GM12878 (cell line): ENCODE measurements at regions not wholly inside any gene's neighbourhood (a gene's known extent, or its start where the extent isn't known, plus 50 kb on each side); places are given as distances from the start of the nearest gene placed in this dataset. TPM values are rescaled to one million over a fixed set of nuclear protein-coding genes. Genes with fewer than 3 reads are reported as not detected.

Source experiments
- ATAC-seq: fragments of 200-7000 bp; cut with Tn5 transposase; 3 replicates; pipeline ENCODE4 v1.9.1; 2020; ENCODE audit warnings: mild to moderate bottlenecking, moderate library complexity
- BruUV-seq: library from RNA; stranded (reverse); fragments of 400-500 nt; replicated peaks from 2 replicates; lab custom pipeline; 2021; lab: Mats Ljungman, UMichigan
- CTCF ChIA-PET: fragments of 300-600 bp; sonication (Branson Sonifier 250); formaldehyde crosslinking; extraction: SDS; loops from one replicate; lab custom pipeline; 2021; ENCODE audit warnings: inconsistent platforms; lab: Yijun Ruan, JAX
- POLR2A ChIA-PET: fragments of 350-600 bp; formaldehyde crosslinking; extraction: SDS; loops from one replicate; lab custom pipeline; 2021; ENCODE audit warnings: inconsistent platforms; lab: Charles Lee
- RAD21 ChIA-PET: fragments of 300-600 bp; sonication (Branson Sonifier 250); formaldehyde crosslinking; loops from one replicate; lab custom pipeline; 2023; ENCODE audit warnings: antibody characterized with exemption; ENCODE audit not compliant: unreplicated experiment; lab: Charles Lee
- SMC1A ChIA-PET: fragments of 300-600 bp; sonication (Branson Sonifier 250); formaldehyde crosslinking; loops from one replicate; lab custom pipeline; 2023; ENCODE audit not compliant: unreplicated experiment, uncharacterized antibody; lab: Charles Lee
- DNase-seq: peaks from one replicate; pipeline ENCODE4 v3.0.0-alpha.2; 2011; ENCODE audit warnings: low read depth, low spot score
- FAIRE-seq: peaks from 3 replicates; lab custom pipeline; 2011; peaks lifted over from hg19 to GRCh38; lab: Jason Lieb, UNC
- H2AFZ ChIP-seq: 2 replicates; pipeline ENCODE4 v1.6.0; 2011; ENCODE audit warnings: low read depth, low read length, control low read depth; ENCODE audit not compliant: control insufficient read depth
- H3K27ac ChIP-seq: 2 replicates; pipeline ENCODE4 v1.5.1; 2011; ENCODE audit warnings: control low read depth; ENCODE audit not compliant: control insufficient read depth, insufficient read depth
- H3K27me3 ChIP-seq, 2 experiments: replicated peaks in 1 of 2; 2 replicates each; pipeline versions ENCODE4 v1.6.0 to v1.6.1; 2011; ENCODE audit warnings: low read length in 1 of 2; ENCODE audit not compliant: control insufficient read depth in 2 of 2, insufficient read depth in 2 of 2
- H3K36me3 ChIP-seq, 2 experiments: 2 replicates each; pipeline ENCODE4 v1.5.1; 2011; ENCODE audit warnings: low read length in 1 of 2; ENCODE audit not compliant: control insufficient read depth in 2 of 2, insufficient read depth in 2 of 2
- H3K4me1 ChIP-seq: 2 replicates; pipeline ENCODE4 v1.6.1; 2011; ENCODE audit warnings: mild to moderate bottlenecking, low read length, moderate library complexity, mixed read lengths; ENCODE audit not compliant: control insufficient read depth, insufficient read depth
- H3K4me2 ChIP-seq: 2 replicates; pipeline ENCODE4 v1.6.0; 2011; ENCODE audit warnings: control low read depth; ENCODE audit not compliant: control insufficient read depth, insufficient read depth
- H3K4me3 ChIP-seq: fragments of 200-600 bp; sonication (generic); 2 replicates; pipeline ENCODE4 v1.5.1; 2016
- H3K79me2 ChIP-seq: 2 replicates; pipeline ENCODE4 v1.6.0; 2011; ENCODE audit warnings: low read length; ENCODE audit not compliant: control insufficient read depth, insufficient read depth
- H3K9ac ChIP-seq: 2 replicates; pipeline ENCODE4 v1.8.0; 2011; ENCODE audit warnings: low read length, control low read depth, mixed read lengths; ENCODE audit not compliant: control insufficient read depth, insufficient read depth
- H3K9me3 ChIP-seq: replicated peaks from 3 replicates; pipeline ENCODE4 v1.5.1; 2011; ENCODE audit warnings: mild to moderate bottlenecking, low read length; ENCODE audit not compliant: control insufficient read depth, insufficient read depth
- H4K20me1 ChIP-seq: 2 replicates; pipeline ENCODE4 v1.6.0; 2011; ENCODE audit not compliant: control insufficient read depth, insufficient read depth
- FOXK2 ChIP-seq: fragments of 450-650 bp; IDR thresholded peaks from 2 replicates; pipeline ENCODE4 v1.6.1; 2017; ENCODE audit warnings: mild to moderate bottlenecking, moderate library complexity
- MEF2B ChIP-seq: fragments of 450-650 bp; IDR thresholded peaks from 2 replicates; pipeline ENCODE4 v1.6.1; 2018; ENCODE audit warnings: mild to moderate bottlenecking, moderate library complexity; ENCODE audit not compliant: partially characterized antibody, poor library complexity, severe bottlenecking
- WGBS: methylation state at CpG from one replicate; pipeline ENCODE4 v1.1.6; 2016; ENCODE audit warnings: low lambda C conversion rate; ENCODE audit not compliant: insufficient replicate concordance, insufficient coverage; ENCODE audit errors: missing lambda C conversion rate; 5-methylcytosine and 5-hydroxymethylcytosine counted together
- in situ Hi-C: fragments of 300-500 bp; cut with MboI; formaldehyde crosslinking; loops from 9 replicates; pipeline ENCODE4 v1.14.3; 2018; ENCODE audit warnings: mixed read lengths
- intact Hi-C: fragments of 100-400 bp; cut with micrococcal nuclease; formaldehyde crosslinking; loops from one replicate; pipeline ENCODE4 v1.14.2; 2022; ENCODE audit not compliant: unreplicated experiment
- small RNA-seq: library from RNA; depleted of rRNA; stranded (forward); fragments of <200 nt; gene quantifications from one replicate; pipeline ENCODE3, GENCODE V24; 2014

- in situ Hi-C loops = no loop called here
- no peak for TF ChIP-seq MEF2B
- TF ChIP-seq FOXK2 = no peak
- TF ChIP-seq, all 136 proteins: peak for 0
- no peak overlapping the region for H3K4me2 ChIP-seq
- DNase-seq (no peak), ATAC-seq (no peak), FAIRE-seq (no peak)
- no peak overlapping the region for H3K4me3 ChIP-seq
- no peaks in the 10 kb centered on the region for H3K9me3 ChIP-seq
- H3K36me3 ChIP-seq = no peaks in the 10 kb centered on the region
- ChIA-PET CTCF (no interaction called here), POLR2A (no interaction called here), RAD21 (no interaction called here), SMC1A (no interaction called here)
- no peak overlapping the region for H3K9ac ChIP-seq
- intact Hi-C loops = no loop called here
- WGBS = 21% methylated on average over 4 of the region's 4 CpGs
- H4K20me1 ChIP-seq = no peaks in the 10 kb centered on the region
- H3K4me1 ChIP-seq = no peaks in the 10 kb centered on the region
- BruUV-seq = no TSS peak
- no peak overlapping the region for H3K27ac ChIP-seq
- H2AFZ ChIP-seq = no peak overlapping the region
- H3K79me2 ChIP-seq = no peaks in the 10 kb centered on the region
- no peaks in the 10 kb centered on the region for H3K27me3 ChIP-seq
Measured at GRCh38 chr12:43602738-43603137, 50.7 kb upstream of the ADAMTS20 start.

Small RNA genes lying in the stretch of these regions (small RNA-seq; reads per million reads assigned to genes)
- not detected for gene AC090525.3
